Activated T-cell treated with anti-CD3 and anti-CD28 coated beads, Interleukin-2, amount 50 U/mL, for 72 hours (primary cell): ENCODE measurements at regions not wholly inside any gene's neighbourhood (a gene's known extent, or its start where the extent isn't known, plus 50 kb on each side); places are given as distances from the start of the nearest gene placed in this dataset.

Source experiments
- ATAC-seq, 2 donors: fragments of 150-1000 bp; cut with Tn5 transposase; replicated peaks in 1 of 2; 2 replicates each; pipeline ENCODE4 v1.10.0; 2021; ENCODE audit warnings: moderate library complexity in 2 of 2, mild to moderate bottlenecking in 1 of 2
- DNase-seq, 2 donors: peaks; one replicate each; pipeline ENCODE4 v3.0.0; 2021 to 2022; ENCODE audit warnings: mixed read lengths in 1 of 2
- H3K27ac Mint-ChIP-seq: one replicate; pipeline ENCODE4 v1.8.0; 2022; ENCODE audit warnings: mild to moderate bottlenecking, moderate library complexity, mixed read lengths
- H3K27me3 Mint-ChIP-seq: one replicate; pipeline ENCODE4 v1.8.0; 2022; ENCODE audit warnings: low read depth, mixed read lengths
- H3K36me3 Mint-ChIP-seq, 2 donors: one replicate each; pipeline ENCODE4 v1.8.0; 2022; ENCODE audit warnings: mixed read lengths in 2 of 2, mild to moderate bottlenecking in 1 of 2; ENCODE audit not compliant: insufficient read depth in 2 of 2
- H3K4me1 Mint-ChIP-seq: one replicate; pipeline ENCODE4 v1.8.0; 2022; ENCODE audit warnings: low read depth, mixed read lengths
- H3K4me3 Mint-ChIP-seq, 2 donors: one replicate each; pipeline ENCODE4 v1.8.0; 2022; ENCODE audit warnings: mild to moderate bottlenecking in 2 of 2, mixed read lengths in 2 of 2, moderate library complexity in 2 of 2
- H3K9me3 Mint-ChIP-seq, 2 donors: one replicate each; pipeline ENCODE4 v1.8.0; 2022; ENCODE audit warnings: mixed read lengths in 2 of 2

- DNase-seq (no peak), ATAC-seq (no peak)
- no peaks in the 10 kb centered on the region for H3K9me3 Mint-ChIP-seq
- H3K27ac Mint-ChIP-seq, result no peak overlapping the region
- no peaks in the 10 kb centered on the region for H3K36me3 Mint-ChIP-seq
- H3K27me3 Mint-ChIP-seq, result peaks cover 11% of the 10 kb centered on the region
- peaks cover 23% of the 10 kb centered on the region for H3K4me1 Mint-ChIP-seq
- H3K4me3 Mint-ChIP-seq, result no peak overlapping the region
These were observed 63.6 kb upstream of the COL13A1 start for GRCh38 chr10:69738071-69738470.

GRCh38 chr10:69738858-69739435 lies 62.8 kb upstream of the COL13A1 start:
- Mint-ChIP-seq H3K9me3 (no peaks in the 10 kb centered on the region), H3K27me3 (peaks cover 20% of the 10 kb centered on the region), H3K27ac (no peak overlapping the region), H3K4me1 (peaks cover 21% of the 10 kb centered on the region), H3K36me3 (no peaks in the 10 kb centered on the region), H3K4me3 (no peak overlapping the region)
- no peak for ATAC-seq
- DNase-seq, result no peak

GRCh38 chr10:69739634-69740033 lies 62.1 kb upstream of the COL13A1 start:
- no peak overlapping the region for H3K27ac Mint-ChIP-seq
- no peaks in the 10 kb centered on the region for H3K36me3 Mint-ChIP-seq
- H3K4me3 Mint-ChIP-seq, result no peak overlapping the region
- H3K4me1 Mint-ChIP-seq, result peaks cover 14% of the 10 kb centered on the region
- H3K9me3 Mint-ChIP-seq, result no peaks in the 10 kb centered on the region
- DNase-seq (no peak), ATAC-seq (no peak)
- peaks cover 27% of the 10 kb centered on the region for H3K27me3 Mint-ChIP-seq

- no peak overlapping the region for H3K27ac Mint-ChIP-seq
- no peak overlapping the region for H3K4me3 Mint-ChIP-seq
- H3K27me3 Mint-ChIP-seq, result peaks cover 32% of the 10 kb centered on the region
- ATAC-seq, result no peak
- no peaks in the 10 kb centered on the region for H3K36me3 Mint-ChIP-seq
- no peak for DNase-seq
- no peaks in the 10 kb centered on the region for H3K9me3 Mint-ChIP-seq
- peaks cover 9% of the 10 kb centered on the region for H3K4me1 Mint-ChIP-seq
These were observed 61.6 kb upstream of the COL13A1 start for GRCh38 chr10:69740126-69740525.

GRCh38 chr10:69741252-69741651 lies 60.5 kb upstream of the COL13A1 start:
- Mint-ChIP-seq H3K27ac (no peak overlapping the region), H3K9me3 (no peaks in the 10 kb centered on the region), H3K27me3 (peaks cover 31% of the 10 kb centered on the region), H3K4me1 (peaks cover 7% of the 10 kb centered on the region), H3K4me3 (no peak overlapping the region), H3K36me3 (no peaks in the 10 kb centered on the region)
- DNase-seq, result no peak
- ATAC-seq, result no peak

GRCh38 chr10:69741671-69742355 lies 59.9 kb upstream of the COL13A1 start:
- peaks cover 34% of the 10 kb centered on the region for H3K27me3 Mint-ChIP-seq
- DNase-seq, result no peak
- H3K9me3 Mint-ChIP-seq, result no peaks in the 10 kb centered on the region
- peaks cover 7% of the 10 kb centered on the region for H3K4me1 Mint-ChIP-seq
- no peak for ATAC-seq
- no peak overlapping the region for H3K4me3 Mint-ChIP-seq
- no peaks in the 10 kb centered on the region for H3K36me3 Mint-ChIP-seq
- H3K27ac Mint-ChIP-seq, result no peak overlapping the region

GRCh38 chr10:69742356-69742695 lies 59.4 kb upstream of the COL13A1 start:
- Mint-ChIP-seq H3K9me3 (no peaks in the 10 kb centered on the region), H3K27me3 (peaks cover 38% of the 10 kb centered on the region), H3K4me1 (peaks cover 7% of the 10 kb centered on the region), H3K27ac (no peak overlapping the region), H3K4me3 (no peak overlapping the region), H3K36me3 (no peaks in the 10 kb centered on the region)
- no peak for ATAC-seq
- DNase-seq, result no peak

GRCh38 chr10:69742928-69743602 lies 58.6 kb upstream of the COL13A1 start:
- Mint-ChIP-seq H3K27ac (no peak overlapping the region), H3K36me3 (no peaks in the 10 kb centered on the region), H3K9me3 (no peaks in the 10 kb centered on the region), H3K4me3 (no peak overlapping the region), H3K27me3 (peaks cover 38% of the 10 kb centered on the region), H3K4me1 (peaks cover 7% of the 10 kb centered on the region)
- ATAC-seq (no peak), DNase-seq (peak; percentile 19 to 26)

- DNase-seq (no peak), ATAC-seq (no peak)
- Mint-ChIP-seq H3K4me3 (no peak overlapping the region), H3K27me3 (peaks cover 51% of the 10 kb centered on the region), H3K36me3 (no peaks in the 10 kb centered on the region), H3K4me1 (peaks cover 7% of the 10 kb centered on the region), H3K27ac (no peak overlapping the region), H3K9me3 (no peaks in the 10 kb centered on the region)
These were observed 56.7 kb upstream of the COL13A1 start for GRCh38 chr10:69744971-69745370.

- Mint-ChIP-seq H3K4me1 (peaks cover 7% of the 10 kb centered on the region), H3K36me3 (no peaks in the 10 kb centered on the region), H3K27me3 (peaks cover 58% of the 10 kb centered on the region), H3K4me3 (no peak overlapping the region), H3K9me3 (no peaks in the 10 kb centered on the region), H3K27ac (no peak overlapping the region)
- ATAC-seq (peak; percentile 64 to 68), DNase-seq (no peak)
These were observed 56.0 kb upstream of the COL13A1 start for GRCh38 chr10:69745698-69746097.

GRCh38 chr10:69747179-69747578 lies 54.5 kb upstream of the COL13A1 start:
- Mint-ChIP-seq H3K27me3 (peaks cover 73% of the 10 kb centered on the region), H3K27ac (no peak overlapping the region), H3K4me3 (no peak overlapping the region), H3K9me3 (no peaks in the 10 kb centered on the region), H3K36me3 (no peaks in the 10 kb centered on the region), H3K4me1 (peaks cover 7% of the 10 kb centered on the region)
- ATAC-seq (no peak), DNase-seq (no peak)

- Mint-ChIP-seq H3K36me3 (no peaks in the 10 kb centered on the region), H3K27ac (no peak overlapping the region), H3K4me3 (no peak overlapping the region), H3K9me3 (no peaks in the 10 kb centered on the region), H3K4me1 (peaks cover 7% of the 10 kb centered on the region), H3K27me3 (peaks cover 65% of the 10 kb centered on the region)
- no peak for DNase-seq
- no peak for ATAC-seq
These were observed 53.1 kb upstream of the COL13A1 start for GRCh38 chr10:69748621-69749020.

GRCh38 chr10:69749178-69750010 lies 52.3 kb upstream of the COL13A1 start:
- ATAC-seq (no peak), DNase-seq (no peak)
- Mint-ChIP-seq H3K36me3 (no peaks in the 10 kb centered on the region), H3K27me3 (peaks cover 57% of the 10 kb centered on the region), H3K9me3 (no peaks in the 10 kb centered on the region), H3K27ac (no peak overlapping the region), H3K4me1 (peaks cover 7% of the 10 kb centered on the region), H3K4me3 (no peak overlapping the region)
